ENCODE measurements at regions not wholly inside any gene's neighbourhood (a gene's known extent, or its start where the extent isn't known, plus 50 kb on each side); places are given as distances from the start of the nearest gene placed in this dataset.
"Not testable (repeated sequence)": the region's sequence is repeated elsewhere in the genome, so short reads cannot be mapped to it uniquely, and the experiment has no call there.

- no peak for DNase-seq (ENCODE audit: low read depth in 2 of 3, low spot score in 2 of 3)
These were observed 87.3 kb upstream of the PRR23C start for GRCh38 chr3:139131951-139132350.

- no peak for DNase-seq (ENCODE audit: low read depth in 2 of 3, low spot score in 2 of 3)
These were observed 88.3 kb upstream of the PRR23C start for GRCh38 chr3:139132976-139133375.

GRCh38 chr3:139134678-139135372, 90.1 kb upstream of the PRR23C start:
- no peak for DNase-seq (ENCODE audit: low read depth in 2 of 3, low spot score in 2 of 3)

GRCh38 chr3:139135657-139136056, 91.0 kb upstream of the PRR23C start:
- no peak for DNase-seq (ENCODE audit: low read depth in 2 of 3, low spot score in 2 of 3)

GRCh38 chr3:139136469-139137202, 91.9 kb upstream of the PRR23C start:
- DNase-seq (ENCODE audit: low read depth in 2 of 3, low spot score in 2 of 3), result no peak

GRCh38 chr3:139140553-139140952, 95.9 kb upstream of the PRR23C start:
- no peak for DNase-seq (ENCODE audit: low read depth in 2 of 3, low spot score in 2 of 3)

- DNase-seq (ENCODE audit: low read depth in 2 of 3, low spot score in 2 of 3), result not testable (repeated sequence)
These were observed 101.3 kb upstream of the PRR23C start for GRCh38 chr3:139145980-139146379.

GRCh38 chr3:139151530-139151929, 106.8 kb upstream of the PRR23C start:
- no peak for DNase-seq (ENCODE audit: low read depth in 2 of 3, low spot score in 2 of 3)

- DNase-seq (ENCODE audit: low read depth in 2 of 3, low spot score in 2 of 3), result not testable (repeated sequence)
These were observed 108.7 kb upstream of the PRR23C start for GRCh38 chr3:139153434-139153833.

- DNase-seq (ENCODE audit: low read depth in 2 of 3, low spot score in 2 of 3), result no peak
These were observed 112.7 kb upstream of the PRR23C start for GRCh38 chr3:139157161-139157932.

GRCh38 chr3:139159356-139159755, 114.7 kb upstream of the PRR23C start:
- DNase-seq (ENCODE audit: low read depth in 2 of 3, low spot score in 2 of 3), result no peak

GRCh38 chr3:139173372-139174108, 128.8 kb upstream of the PRR23C start:
- DNase-seq (ENCODE audit: low read depth in 2 of 3, low spot score in 2 of 3), result peak in 2 of 3 donors; percentile 6 to 41

- DNase-seq (ENCODE audit: low read depth in 2 of 3, low spot score in 2 of 3), result no peak
These were observed 135.8 kb upstream of the PRR23C start for GRCh38 chr3:139180489-139180888.

GRCh38 chr3:139182143-139182542, 137.5 kb upstream of the PRR23C start:
- no peak for DNase-seq (ENCODE audit: low read depth in 2 of 3, low spot score in 2 of 3)

- DNase-seq (ENCODE audit: low read depth in 2 of 3, low spot score in 2 of 3), result no peak
These were observed 137.9 kb upstream of the PRR23C start for GRCh38 chr3:139182598-139182997.

- no peak for DNase-seq (ENCODE audit: low read depth in 2 of 3, low spot score in 2 of 3)
These were observed 140.8 kb upstream of the PRR23C start for GRCh38 chr3:139185527-139185926.

GRCh38 chr3:139187154-139187553, 142.5 kb upstream of the PRR23C start:
- DNase-seq (ENCODE audit: low read depth in 2 of 3, low spot score in 2 of 3), result no peak

GRCh38 chr3:139187648-139188047, 143.0 kb upstream of the PRR23C start:
- DNase-seq (ENCODE audit: low read depth in 2 of 3, low spot score in 2 of 3), result no peak

GRCh38 chr3:139189943-139190342, 145.3 kb upstream of the PRR23C start:
- no peak for DNase-seq (ENCODE audit: low read depth in 2 of 3, low spot score in 2 of 3)

GRCh38 chr3:139194421-139194820, 149.4 kb upstream of the MRPS22 start:
- not testable (repeated sequence) for DNase-seq (ENCODE audit: low read depth in 2 of 3, low spot score in 2 of 3)

GRCh38 chr3:139196146-139196545, 147.7 kb upstream of the MRPS22 start:
- not testable (repeated sequence) for DNase-seq (ENCODE audit: low read depth in 2 of 3, low spot score in 2 of 3)
